Parathyroid adenoma (tissue), 2 donors: ENCODE measurements at regions not wholly inside any gene's neighbourhood (a gene's known extent, or its start where the extent isn't known, plus 50 kb on each side); places are given as distances from the start of the nearest gene placed in this dataset.

ENCODE experiments used
- H2AFZ ChIP-seq: fragments of 300-600 bp; sonication (generic); one replicate; pipeline ENCODE4 v1.7.0; 2017; ENCODE audit warnings: antibody characterized with exemption, mild to moderate bottlenecking
- H3K27ac ChIP-seq: fragments of 300-600 bp; sonication (generic); one replicate; pipeline ENCODE4 v1.7.0; 2017
- H3K27me3 ChIP-seq: fragments of 300-600 bp; sonication (generic); one replicate; pipeline ENCODE4 v1.7.0; 2017; ENCODE audit warnings: low read length; ENCODE audit not compliant: control insufficient read depth, insufficient read depth
- H3K36me3 ChIP-seq: fragments of 300-600 bp; sonication (generic); one replicate; pipeline ENCODE4 v1.7.0; 2017; ENCODE audit warnings: low read length; ENCODE audit not compliant: control insufficient read depth, insufficient read depth
- H3K4me1 ChIP-seq: fragments of 300-600 bp; sonication (generic); one replicate; pipeline ENCODE4 v1.7.0; 2017; ENCODE audit warnings: control low read depth
- H3K4me2 ChIP-seq: fragments of 300-600 bp; sonication (generic); one replicate; pipeline ENCODE4 v1.7.0; 2017; ENCODE audit warnings: low read length
- H3K4me3 ChIP-seq: fragments of 300-600 bp; sonication (generic); one replicate; pipeline ENCODE4 v1.7.0; 2017; ENCODE audit warnings: low read depth, low read length
- H3K79me2 ChIP-seq: fragments of 300-600 bp; sonication (generic); one replicate; pipeline ENCODE4 v1.7.0; 2017; ENCODE audit warnings: control low read depth
- H3K9ac ChIP-seq: fragments of 300-600 bp; sonication (generic); one replicate; pipeline ENCODE4 v1.7.0; 2017; ENCODE audit warnings: mild to moderate bottlenecking
- H3K9me3 ChIP-seq: fragments of 300-600 bp; sonication (generic); one replicate; pipeline ENCODE4 v1.7.0; 2017; ENCODE audit warnings: low read length; ENCODE audit not compliant: control insufficient read depth
- CTCF ChIP-seq: fragments of 300-600 bp; sonication (generic); IDR thresholded peaks from one replicate; pipeline ENCODE4 v1.7.0; 2017; ENCODE audit warnings: antibody characterized with exemption, mild to moderate bottlenecking
- donor health status: primary hyperparathyroidism.

GRCh38 chr4:57403591-57403990 lies 293.4 kb upstream of the IGFBP7 start:
- H3K4me3 ChIP-seq, result no peak overlapping the region
- TF ChIP-seq CTCF, result no peak
- H3K36me3 ChIP-seq, result no peaks in the 10 kb centered on the region

GRCh38 chr4:57401586-57401985 lies 291.4 kb upstream of the IGFBP7 start:
- Histone ChIP-seq H3K9ac (no peak overlapping the region), H3K4me1 (no peaks in the 10 kb centered on the region), H3K79me2 (no peaks in the 10 kb centered on the region), H3K27me3 (no peaks in the 10 kb centered on the region), H3K27ac (no peak overlapping the region), H3K4me3 (no peak overlapping the region), H3K36me3 (no peaks in the 10 kb centered on the region), H3K4me2 (no peak overlapping the region), H3K9me3 (no peaks in the 10 kb centered on the region), H2AFZ (no peak overlapping the region)
- no peak for TF ChIP-seq CTCF

More at GRCh38 chr4:57403591-57403990, 293.4 kb upstream of the IGFBP7 start:
- Histone ChIP-seq H3K4me2 (no peak overlapping the region), H2AFZ (no peak overlapping the region), H3K79me2 (no peaks in the 10 kb centered on the region), H3K9ac (no peak overlapping the region), H3K4me1 (no peaks in the 10 kb centered on the region), H3K9me3 (no peaks in the 10 kb centered on the region), H3K27me3 (no peaks in the 10 kb centered on the region), H3K27ac (no peak overlapping the region)

GRCh38 chr4:57378766-57379165 lies 268.6 kb upstream of the IGFBP7 start:
- Histone ChIP-seq H3K27ac (no peak overlapping the region), H3K79me2 (no peaks in the 10 kb centered on the region), H3K9ac (no peak overlapping the region), H3K4me3 (no peak overlapping the region), H3K4me2 (no peak overlapping the region), H3K36me3 (no peaks in the 10 kb centered on the region), H3K27me3 (no peaks in the 10 kb centered on the region), H3K4me1 (no peaks in the 10 kb centered on the region), H3K9me3 (no peaks in the 10 kb centered on the region), H2AFZ (no peak overlapping the region)
- no peak for TF ChIP-seq CTCF

GRCh38 chr4:57374866-57375595 lies 264.8 kb upstream of the IGFBP7 start:
- H3K27me3 ChIP-seq, result no peaks in the 10 kb centered on the region
- no peak overlapping the region for H2AFZ ChIP-seq
- no peaks in the 10 kb centered on the region for H3K4me1 ChIP-seq
- no peaks in the 10 kb centered on the region for H3K9me3 ChIP-seq
- no peak overlapping the region for H3K27ac ChIP-seq
- no peak overlapping the region for H3K4me2 ChIP-seq
- H3K79me2 ChIP-seq, result no peaks in the 10 kb centered on the region
- no peak for TF ChIP-seq CTCF
- no peak overlapping the region for H3K4me3 ChIP-seq
- no peaks in the 10 kb centered on the region for H3K36me3 ChIP-seq
- H3K9ac ChIP-seq, result no peak overlapping the region

- Histone ChIP-seq H2AFZ (no peak overlapping the region), H3K9me3 (no peaks in the 10 kb centered on the region), H3K4me2 (no peak overlapping the region), H3K4me3 (no peak overlapping the region), H3K27me3 (no peaks in the 10 kb centered on the region), H3K4me1 (no peaks in the 10 kb centered on the region), H3K9ac (no peak overlapping the region), H3K36me3 (no peaks in the 10 kb centered on the region), H3K27ac (no peak overlapping the region), H3K79me2 (no peaks in the 10 kb centered on the region)
- no peak for TF ChIP-seq CTCF
These were observed 263.8 kb upstream of the IGFBP7 start for GRCh38 chr4:57373991-57374390.
